AG08396 (cell line): ENCODE measurements at regions not wholly inside any gene's neighbourhood (a gene's known extent, or its start where the extent isn't known, plus 50 kb on each side); places are given as distances from the start of the nearest gene placed in this dataset.
"Not testable (repeated sequence)": the region's sequence is repeated elsewhere in the genome, so short reads cannot be mapped to it uniquely, and the experiment has no call there.

Source experiments
- DNase-seq: peaks from one replicate; pipeline ENCODE4 v3.0.0; 2012; ENCODE audit warnings: low spot score, mixed read lengths

DNA sequence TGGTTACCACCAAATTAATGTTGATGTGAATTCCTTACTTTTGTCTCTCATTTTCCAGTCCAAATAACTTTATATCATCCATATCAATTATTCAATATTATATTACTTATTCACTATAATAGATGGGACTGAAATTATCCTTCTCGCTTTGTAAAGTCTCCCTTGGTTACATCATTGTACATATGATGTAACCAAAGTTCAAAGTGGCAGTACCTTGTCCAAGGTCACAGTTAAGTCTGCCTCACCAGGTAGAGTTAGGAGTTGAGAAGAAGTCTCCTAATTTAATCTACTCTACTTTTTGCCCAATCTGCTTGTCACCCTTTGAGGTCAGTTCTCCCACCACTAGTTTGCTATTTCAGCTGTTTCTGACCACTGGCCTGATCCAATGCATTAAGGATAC lies 83.7 kb upstream of the CLINT1 start:
- DNase-seq = no peak

- DNase-seq = no peak
Measured at GRCh38 chr5:157941616-157942015, 82.7 kb upstream of the CLINT1 start.

GRCh38 chr5:157938101-157938500 lies 79.2 kb upstream of the CLINT1 start:
- DNase-seq = not testable (repeated sequence)

GRCh38 chr5:157936776-157937501 lies 78.0 kb upstream of the CLINT1 start:
- DNase-seq = not testable (repeated sequence)

DNA sequence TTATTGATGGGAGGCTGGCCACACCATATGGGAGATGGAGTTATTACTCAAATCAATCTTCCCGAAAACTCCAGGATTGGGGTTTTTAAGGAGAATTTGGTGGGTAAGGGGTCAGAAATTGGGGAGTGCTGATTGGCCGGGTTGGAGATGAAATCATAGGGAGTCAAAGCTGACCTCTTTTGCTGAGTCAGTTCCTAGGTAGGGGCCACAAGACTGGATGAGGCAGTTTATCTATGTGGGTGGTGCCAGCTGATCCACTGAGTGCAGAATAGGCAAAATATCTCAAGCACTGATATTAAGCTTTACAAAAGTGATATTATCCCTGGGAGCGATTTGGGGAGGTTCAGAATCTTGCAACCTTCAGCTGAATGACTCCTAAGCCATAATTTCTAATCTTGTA lies 75.7 kb upstream of the CLINT1 start:
- DNase-seq = no peak

- DNase-seq = no peak
Measured at GRCh38 chr5:157933005-157933404, 74.1 kb upstream of the CLINT1 start.

DNA sequence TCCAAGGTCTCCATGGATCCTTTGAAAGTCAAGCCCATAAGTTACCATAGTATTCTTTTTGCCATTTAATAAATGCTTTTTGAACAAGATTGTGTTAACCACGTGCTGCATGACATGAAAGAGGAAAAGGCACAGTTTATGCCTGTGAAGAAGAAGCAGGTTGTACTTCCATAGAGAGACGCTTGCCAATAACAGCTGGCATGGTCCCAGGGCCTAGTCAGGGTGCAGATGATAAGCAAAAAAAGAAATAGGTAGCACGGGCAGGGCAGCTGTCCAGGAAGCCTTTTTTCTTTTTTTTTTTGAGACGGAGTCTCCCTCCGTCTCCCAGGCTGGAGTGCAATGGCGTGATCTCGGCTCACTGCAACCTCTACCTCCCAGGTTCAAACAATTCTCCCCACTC lies 71.8 kb upstream of the CLINT1 start:
- DNase-seq = no peak

DNA sequence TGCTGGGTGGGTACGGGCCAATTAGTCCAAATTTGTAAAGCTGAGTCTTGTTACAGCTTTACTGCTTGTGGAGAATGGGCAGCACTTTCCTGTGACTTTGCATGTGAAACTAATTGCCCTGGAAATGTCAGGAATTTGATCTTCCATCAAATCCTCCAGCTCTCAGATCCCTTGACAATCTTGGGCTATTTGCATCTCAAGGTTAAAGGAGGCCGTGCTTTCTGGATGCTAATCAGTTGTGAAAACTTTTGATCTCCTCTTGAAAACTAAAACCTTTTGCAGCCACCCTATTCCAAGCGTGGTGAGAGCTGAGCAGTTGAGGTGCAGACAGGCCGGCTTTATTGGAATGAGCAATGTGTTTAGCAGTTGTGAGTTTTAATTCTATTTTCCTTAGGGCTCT lies 68.0 kb upstream of the CLINT1 start:
- DNase-seq = no peak

DNA sequence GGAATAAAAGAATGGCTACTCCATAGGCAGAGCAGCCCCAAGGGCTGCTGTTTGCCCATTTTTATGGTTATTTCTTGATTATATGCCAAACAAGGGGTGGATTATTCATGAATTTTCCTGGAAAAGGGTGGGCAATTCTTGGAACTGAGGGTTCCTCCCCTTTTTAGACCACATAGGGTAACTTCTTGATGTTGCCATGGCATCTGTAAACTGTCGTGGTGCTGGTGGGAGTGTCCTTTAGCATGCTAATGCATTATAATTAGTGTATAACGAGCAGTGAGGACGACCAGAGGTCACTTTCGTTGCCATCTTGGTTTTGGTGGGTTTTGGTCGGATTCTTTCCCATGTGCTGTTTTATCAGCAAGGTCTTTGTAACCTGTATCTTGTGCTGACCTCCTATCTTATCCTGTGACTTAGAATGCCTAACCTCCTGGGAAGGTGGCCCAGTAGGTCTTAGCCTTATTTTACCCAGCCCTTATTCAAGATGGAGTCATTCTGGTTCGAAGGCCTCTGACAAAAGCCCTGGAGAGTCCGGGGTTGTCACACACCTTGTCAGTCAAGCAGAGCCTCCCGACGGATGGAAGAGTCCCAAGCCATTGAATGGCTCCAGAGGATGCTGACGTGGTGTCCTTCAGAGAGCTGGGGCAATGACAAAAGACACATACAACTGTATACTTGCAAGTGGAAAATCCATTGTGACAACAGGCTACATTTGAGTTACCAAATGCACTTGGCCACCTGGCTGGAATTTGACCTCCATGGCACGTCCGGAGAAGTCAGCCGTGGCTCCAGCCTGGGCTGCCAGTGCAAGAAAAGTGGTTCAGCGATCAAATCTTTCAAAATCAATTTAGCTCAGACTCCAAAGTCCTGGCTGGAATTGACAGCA lies 67.1 kb upstream of the CLINT1 start:
- DNase-seq = no peak

GRCh38 chr5:157924931-157925729 lies 66.2 kb upstream of the CLINT1 start:
- DNase-seq = no peak

GRCh38 chr5:157924490-157924889 lies 65.5 kb upstream of the CLINT1 start:
- no peak for DNase-seq

DNA sequence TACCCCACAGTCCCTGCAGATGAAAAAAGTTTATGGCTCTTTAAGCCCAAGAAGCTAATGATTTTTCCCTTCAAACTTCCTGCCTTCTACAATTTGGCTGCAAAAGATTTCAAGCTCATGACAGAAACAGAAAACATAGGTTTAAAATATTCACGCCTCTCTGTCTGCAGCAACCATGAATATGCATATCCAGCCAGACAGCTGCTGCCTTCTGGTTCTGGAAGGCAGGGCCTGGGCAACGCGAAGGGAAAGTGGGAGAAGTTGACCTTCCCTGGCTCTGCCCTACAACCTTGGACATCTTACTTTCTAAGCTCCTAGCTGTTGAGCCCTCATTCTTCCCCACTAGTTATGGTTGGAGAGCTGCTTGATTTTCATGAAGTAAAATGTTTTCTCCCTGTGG lies 64.8 kb upstream of the CLINT1 start:
- no peak for DNase-seq

DNA sequence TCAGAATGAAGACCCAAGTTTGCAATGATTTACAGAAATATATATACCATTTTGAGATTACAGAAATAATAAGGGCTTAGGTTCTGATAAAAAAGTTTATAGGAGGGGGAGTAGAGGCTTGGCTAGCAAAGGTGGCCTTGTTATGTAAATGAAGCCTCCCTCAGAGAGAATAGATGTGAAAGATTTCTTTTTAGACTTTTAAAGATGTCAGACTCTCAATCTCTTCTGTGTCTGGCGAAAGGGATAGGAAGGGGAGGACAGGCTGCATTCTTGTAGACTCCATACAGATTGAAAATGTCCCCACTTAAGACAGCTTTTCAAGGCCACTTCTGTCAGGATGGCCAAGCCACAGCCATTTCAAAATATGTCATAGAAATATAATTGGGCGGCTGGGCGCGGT lies 63.1 kb upstream of the CLINT1 start:
- no peak for DNase-seq

DNA sequence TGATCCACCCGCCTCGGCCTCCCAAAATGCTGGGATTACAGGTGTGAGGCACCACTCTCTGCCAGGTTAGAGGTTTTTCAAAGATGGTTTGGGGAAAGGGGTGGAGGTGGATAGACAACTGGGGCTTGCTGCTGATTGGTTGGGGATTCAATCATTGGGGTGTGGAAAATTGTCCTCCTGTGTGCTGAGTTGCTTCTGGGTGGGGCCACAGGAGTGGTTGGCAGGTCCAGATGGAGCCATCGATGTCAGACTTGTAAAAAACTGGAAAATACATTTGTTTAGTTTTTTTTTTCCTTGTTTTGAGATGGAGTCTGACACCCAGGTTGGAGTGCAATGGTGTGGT lies 61.9 kb upstream of the CLINT1 start:
- DNase-seq = no peak

- no peak for DNase-seq
Measured at GRCh38 chr5:157918811-157919742, 60.1 kb upstream of the CLINT1 start.

GRCh38 chr5:157917899-157918809 lies 59.2 kb upstream of the CLINT1 start:
- peak; percentile 49 for DNase-seq

- no peak for DNase-seq
Measured at GRCh38 chr5:157917491-157917890, 58.5 kb upstream of the CLINT1 start.

DNA sequence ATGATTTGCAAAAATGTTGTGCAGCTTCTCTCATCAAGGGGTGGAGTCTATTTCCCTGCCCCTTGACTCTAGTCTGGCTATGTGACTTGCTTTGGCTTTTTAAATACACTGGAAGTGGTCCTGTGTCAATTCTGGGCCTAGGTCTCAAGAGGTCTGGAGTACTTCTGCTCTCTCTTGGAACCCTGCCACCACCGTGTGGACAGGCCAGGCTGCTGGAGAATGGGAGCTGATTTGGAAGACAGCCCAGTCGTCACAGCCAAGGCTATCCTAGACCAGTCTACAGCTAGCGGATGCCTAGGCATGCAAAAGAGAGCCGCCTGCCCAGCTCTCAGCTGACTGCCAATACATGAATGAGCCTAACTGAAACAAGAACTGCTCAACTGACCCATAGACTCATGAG lies 56.7 kb upstream of the CLINT1 start:
- no peak for DNase-seq

DNA sequence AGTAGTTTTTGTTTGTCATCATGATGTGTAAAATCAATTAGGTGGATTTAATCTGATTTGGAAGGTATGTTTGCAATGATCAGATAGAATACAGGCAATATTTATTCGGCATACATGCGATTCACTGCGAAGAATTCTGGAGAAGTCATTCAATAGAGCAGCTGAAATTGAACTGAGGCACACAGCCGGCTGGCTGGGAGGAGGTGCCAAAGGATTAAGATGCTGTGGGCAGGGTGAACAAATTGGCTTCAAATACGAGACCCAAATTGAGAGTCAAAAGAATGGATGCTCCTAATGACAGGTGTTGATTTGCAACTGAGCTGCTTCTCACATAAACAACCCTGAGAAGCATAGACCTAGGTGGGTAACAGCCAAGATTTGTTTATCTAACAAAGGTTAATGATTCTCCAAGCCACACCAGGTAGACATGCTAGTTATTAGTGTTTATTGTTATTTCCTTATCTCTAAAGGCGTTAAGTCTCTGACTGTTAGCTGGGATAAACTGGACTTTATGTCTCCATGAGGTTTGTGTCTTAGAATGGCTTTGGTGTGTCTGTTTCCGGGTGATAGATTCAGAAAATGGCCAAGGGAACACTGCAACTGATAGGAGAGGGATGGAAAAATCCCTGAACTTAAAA lies 55.3 kb upstream of the CLINT1 start:
- no peak for DNase-seq

GRCh38 chr5:157913575-157913974 lies 54.6 kb upstream of the CLINT1 start:
- DNase-seq = no peak
